Type B pancreatic cell (in vitro differentiated cells): ENCODE measurements at regions not wholly inside any gene's neighbourhood (a gene's known extent, or its start where the extent isn't known, plus 50 kb on each side); places are given as distances from the start of the nearest gene placed in this dataset.

Experiments
- DNase-seq: peaks from one replicate; pipeline ENCODE4 v3.0.0; 2021; ENCODE audit warnings: mixed read lengths; ENCODE audit not compliant: unreplicated experiment; ENCODE audit errors: extremely low spot score
- H3K27ac Mint-ChIP-seq: 2 replicates; pipeline ENCODE4 v1.8.0; 2021; ENCODE audit warnings: mild to moderate bottlenecking, mixed read lengths
- H3K27me3 Mint-ChIP-seq: 2 replicates; pipeline ENCODE4 v1.8.0; 2021; ENCODE audit warnings: mixed read lengths
- H3K36me3 Mint-ChIP-seq: 2 replicates; pipeline ENCODE4 v1.8.0; 2021; ENCODE audit warnings: mixed read lengths
- H3K4me1 Mint-ChIP-seq: one replicate; pipeline ENCODE4 v1.8.0; 2021; ENCODE audit warnings: mixed read lengths; ENCODE audit not compliant: unreplicated experiment
- H3K4me3 Mint-ChIP-seq: 2 replicates; pipeline ENCODE4 v1.8.0; 2021; ENCODE audit warnings: mild to moderate bottlenecking, mixed read lengths
- H3K9me3 Mint-ChIP-seq: 2 replicates; pipeline ENCODE4 v1.8.0; 2021; ENCODE audit warnings: mixed read lengths
- TF ChIP-seq, protein P1 (sequence below): fragments of 200-600 bp; sonication (generic); conservative IDR thresholded peaks from 2 replicates; pipeline ENCODE4 v1.5.0; 2021; ENCODE audit warnings: antibody characterized with exemption, mild to moderate bottlenecking

DNA sequence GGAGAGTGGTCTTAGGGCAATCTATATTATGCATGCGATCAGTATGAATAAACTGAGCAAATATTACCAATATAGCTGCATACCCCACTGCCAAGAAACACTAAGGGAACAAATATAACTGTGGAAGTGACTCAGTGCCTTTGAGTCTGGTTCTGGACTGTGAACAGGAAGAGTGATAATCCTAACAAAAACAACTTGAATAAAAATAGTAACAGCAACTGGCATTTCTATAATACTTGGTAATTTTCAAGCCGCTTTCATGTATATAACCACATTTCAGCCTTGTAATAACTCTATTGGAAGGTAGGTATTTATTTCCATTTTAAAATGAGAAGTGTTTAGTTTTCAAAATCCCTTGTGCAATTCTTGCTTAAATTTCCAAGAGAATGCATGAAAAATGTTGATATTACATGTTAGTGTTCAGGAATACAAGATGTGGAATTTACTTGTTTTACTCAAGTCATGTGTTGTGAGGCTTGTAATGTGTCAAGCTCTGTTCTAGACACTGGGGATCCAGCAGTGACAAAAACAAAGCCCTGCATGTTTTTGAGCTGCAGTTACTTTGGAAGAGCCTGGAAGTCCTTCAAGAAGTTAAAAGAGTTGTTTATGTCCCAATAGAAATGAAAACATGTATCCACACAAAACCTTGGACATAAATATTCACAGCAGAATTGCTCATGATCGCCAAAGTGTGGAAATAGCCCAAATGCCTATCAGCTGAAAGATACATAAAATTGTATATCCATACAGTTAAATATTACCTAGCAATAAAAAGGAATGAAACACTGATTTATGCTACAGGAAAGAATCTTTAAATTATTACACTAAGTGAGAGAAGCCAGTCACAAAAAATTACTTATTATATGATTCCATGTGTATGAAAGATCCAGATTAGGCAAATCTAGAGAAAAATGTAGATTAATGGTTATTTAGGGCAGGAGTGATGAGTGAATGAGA lies 338.1 kb upstream of the TMEM132C start:
- TF ChIP-seq, protein P1, sequence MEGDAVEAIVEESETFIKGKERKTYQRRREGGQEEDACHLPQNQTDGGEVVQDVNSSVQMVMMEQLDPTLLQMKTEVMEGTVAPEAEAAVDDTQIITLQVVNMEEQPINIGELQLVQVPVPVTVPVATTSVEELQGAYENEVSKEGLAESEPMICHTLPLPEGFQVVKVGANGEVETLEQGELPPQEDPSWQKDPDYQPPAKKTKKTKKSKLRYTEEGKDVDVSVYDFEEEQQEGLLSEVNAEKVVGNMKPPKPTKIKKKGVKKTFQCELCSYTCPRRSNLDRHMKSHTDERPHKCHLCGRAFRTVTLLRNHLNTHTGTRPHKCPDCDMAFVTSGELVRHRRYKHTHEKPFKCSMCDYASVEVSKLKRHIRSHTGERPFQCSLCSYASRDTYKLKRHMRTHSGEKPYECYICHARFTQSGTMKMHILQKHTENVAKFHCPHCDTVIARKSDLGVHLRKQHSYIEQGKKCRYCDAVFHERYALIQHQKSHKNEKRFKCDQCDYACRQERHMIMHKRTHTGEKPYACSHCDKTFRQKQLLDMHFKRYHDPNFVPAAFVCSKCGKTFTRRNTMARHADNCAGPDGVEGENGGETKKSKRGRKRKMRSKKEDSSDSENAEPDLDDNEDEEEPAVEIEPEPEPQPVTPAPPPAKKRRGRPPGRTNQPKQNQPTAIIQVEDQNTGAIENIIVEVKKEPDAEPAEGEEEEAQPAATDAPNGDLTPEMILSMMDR = no peak
- Mint-ChIP-seq H3K9me3 (no peaks in the 10 kb centered on the region), H3K4me3 (no peak overlapping the region), H3K4me1 (peaks cover 3% of the 10 kb centered on the region), H3K27me3 (peaks cover 3% of the 10 kb centered on the region), H3K36me3 (no peaks in the 10 kb centered on the region), H3K27ac (no peak overlapping the region)
- DNase-seq = no peak

DNA sequence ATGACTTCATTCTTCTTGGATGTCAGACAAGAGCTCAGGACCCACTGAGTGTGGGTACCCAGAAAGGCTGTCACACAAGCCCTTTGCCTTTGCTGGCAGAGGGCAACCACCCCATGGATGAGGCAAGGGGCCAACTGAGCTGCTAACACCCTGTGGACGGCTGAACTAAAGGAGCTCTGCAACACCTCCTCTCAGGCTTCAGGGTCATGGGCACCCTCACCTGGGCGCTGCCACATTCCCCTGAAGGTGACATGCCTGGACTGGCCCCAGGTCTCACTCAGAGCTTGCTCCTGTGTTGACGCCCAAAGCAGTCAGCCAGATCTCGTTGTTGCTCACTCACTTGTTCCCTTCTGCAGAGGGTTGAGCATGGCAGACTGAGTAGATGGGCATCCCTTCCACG lies 336.8 kb upstream of the TMEM132C start:
- H3K36me3 Mint-ChIP-seq = no peaks in the 10 kb centered on the region
- TF ChIP-seq, protein P1 = no peak
- DNase-seq = no peak
- H3K4me1 Mint-ChIP-seq = peaks cover 3% of the 10 kb centered on the region
- H3K9me3 Mint-ChIP-seq = no peaks in the 10 kb centered on the region
- H3K4me3 Mint-ChIP-seq = no peak overlapping the region
- peaks cover 3% of the 10 kb centered on the region for H3K27me3 Mint-ChIP-seq
- H3K27ac Mint-ChIP-seq = no peak overlapping the region

DNA sequence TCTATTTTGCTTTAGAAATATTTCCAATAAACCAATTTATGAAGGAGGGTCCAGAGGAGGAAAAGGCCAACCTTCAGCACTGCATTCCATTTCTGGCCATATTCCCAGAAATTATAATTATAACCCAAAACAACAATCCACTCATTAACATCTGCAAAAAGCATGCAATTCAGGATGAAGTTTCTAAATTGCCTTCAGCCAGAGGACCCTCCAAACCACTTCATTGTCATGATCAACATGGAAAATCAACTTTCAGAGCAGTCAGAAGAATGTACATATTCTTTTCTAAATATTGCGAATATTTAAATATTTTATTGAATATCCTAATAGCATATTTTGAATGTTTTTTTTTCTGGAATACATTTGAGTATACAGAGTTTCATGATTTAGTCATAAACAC lies 332.6 kb upstream of the TMEM132C start:
- H3K4me3 Mint-ChIP-seq = no peak overlapping the region
- H3K4me1 Mint-ChIP-seq = no peaks in the 10 kb centered on the region
- no peak for DNase-seq
- H3K36me3 Mint-ChIP-seq = no peaks in the 10 kb centered on the region
- TF ChIP-seq, protein P1 = no peak
- H3K27ac Mint-ChIP-seq = no peak overlapping the region
- peaks cover 5% of the 10 kb centered on the region for H3K27me3 Mint-ChIP-seq
- no peaks in the 10 kb centered on the region for H3K9me3 Mint-ChIP-seq

DNA sequence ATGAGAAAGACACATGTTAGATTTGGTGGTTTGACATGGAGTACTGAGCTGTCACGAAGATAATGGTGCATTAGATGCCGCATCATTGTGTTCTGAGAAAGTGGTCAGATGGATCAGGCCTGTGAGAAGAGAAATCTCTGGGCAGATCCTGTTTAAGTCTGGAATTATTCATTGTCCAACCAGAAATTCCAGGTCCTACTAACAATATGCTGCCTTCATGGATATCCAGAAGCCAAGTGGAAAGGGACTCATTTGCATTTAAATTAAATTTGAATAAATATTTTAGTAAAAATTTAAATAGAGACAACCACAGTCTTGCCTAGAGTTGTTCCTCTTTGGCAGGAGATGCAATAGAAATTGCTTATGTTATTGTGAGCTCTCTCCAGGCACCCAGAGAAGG lies 330.5 kb upstream of the TMEM132C start:
- H3K4me3 Mint-ChIP-seq = no peak overlapping the region
- peaks cover 3% of the 10 kb centered on the region for H3K27me3 Mint-ChIP-seq
- H3K4me1 Mint-ChIP-seq = no peaks in the 10 kb centered on the region
- no peaks in the 10 kb centered on the region for H3K9me3 Mint-ChIP-seq
- H3K36me3 Mint-ChIP-seq = no peaks in the 10 kb centered on the region
- no peak for DNase-seq
- H3K27ac Mint-ChIP-seq = no peak overlapping the region
- TF ChIP-seq, protein P1 = no peak

DNA sequence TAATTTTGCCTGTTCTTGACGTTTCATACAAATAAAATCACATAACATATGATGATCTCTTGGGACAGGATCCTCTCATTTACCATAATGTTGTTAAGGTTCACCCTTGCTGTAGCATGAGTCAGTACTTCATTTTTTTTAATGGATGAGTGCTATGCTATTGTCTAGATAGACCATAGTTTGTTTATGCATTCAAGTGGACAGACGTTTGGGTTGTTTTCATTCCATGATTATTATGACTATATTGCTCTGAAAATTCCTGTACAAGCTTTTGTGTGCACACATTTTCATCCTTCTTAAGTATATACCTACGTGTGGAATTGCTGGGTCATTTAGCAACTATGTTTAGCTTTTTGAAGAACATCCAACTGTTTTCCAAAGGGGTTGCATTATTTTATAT lies 325.6 kb upstream of the TMEM132C start:
- H3K36me3 Mint-ChIP-seq = no peaks in the 10 kb centered on the region
- TF ChIP-seq, protein P1 = no peak

More for the DNA sequence above, 325.6 kb upstream of the TMEM132C start:
- Mint-ChIP-seq H3K27me3 (peaks cover 3% of the 10 kb centered on the region), H3K27ac (no peak overlapping the region), H3K4me1 (no peaks in the 10 kb centered on the region), H3K9me3 (no peaks in the 10 kb centered on the region), H3K4me3 (no peak overlapping the region)
- no peak for DNase-seq
